GM23338 (cell line): ENCODE measurements at regions not wholly inside any gene's neighbourhood (a gene's known extent, or its start where the extent isn't known, plus 50 kb on each side); places are given as distances from the start of the nearest gene placed in this dataset.

Experiments used
- ATAC-seq: fragments of 200-7000 bp; cut with Tn5 transposase; 3 replicates; pipeline ENCODE4 v1.9.1; 2020
- DNase-seq: peaks from one replicate; pipeline ENCODE4 v3.0.0-alpha.2; 2015; ENCODE audit warnings: low spot score
- H2AFZ ChIP-seq: fragments of 200-600 bp; sonication (generic); 2 replicates; pipeline ENCODE4 v1.8.0; 2016; ENCODE audit warnings: antibody characterized with exemption, mild to moderate bottlenecking, moderate library complexity
- H3F3A ChIP-seq: fragments of 200-600 bp; sonication (generic); replicated peaks from 2 replicates; pipeline ENCODE4 v1.8.0; 2017; ENCODE audit warnings: antibody characterized with exemption, mixed run types, low read depth
- H3K27ac ChIP-seq: fragments of 200-600 bp; sonication (generic); 2 replicates; pipeline ENCODE4 v1.6.1; 2016; ENCODE audit warnings: low read depth
- H3K27me3 ChIP-seq: fragments of 200-600 bp; sonication (generic); 2 replicates; pipeline ENCODE4 v1.8.0; 2016; ENCODE audit warnings: mild to moderate bottlenecking, mixed run types, moderate library complexity; ENCODE audit not compliant: insufficient read depth
- H3K36me3 ChIP-seq: fragments of 200-600 bp; sonication (generic); 2 replicates; pipeline ENCODE4 v1.8.0; 2016; ENCODE audit warnings: mild to moderate bottlenecking; ENCODE audit not compliant: insufficient read depth
- H3K4me1 ChIP-seq: fragments of 200-600 bp; sonication (generic); 2 replicates; pipeline ENCODE4 v1.8.0; 2016; ENCODE audit warnings: mild to moderate bottlenecking, moderate library complexity; ENCODE audit not compliant: insufficient read depth
- H3K4me2 ChIP-seq: fragments of 200-600 bp; sonication (generic); 2 replicates; pipeline ENCODE4 v1.7.1; 2017; ENCODE audit warnings: mixed run types
- H3K4me3 ChIP-seq: fragments of 200-600 bp; sonication (generic); 2 replicates; pipeline ENCODE4 v1.6.1; 2016; ENCODE audit warnings: mixed run types
- H3K79me2 ChIP-seq: fragments of 200-600 bp; sonication (generic); replicated peaks from 2 replicates; pipeline ENCODE4 v1.8.0; 2017; ENCODE audit warnings: mild to moderate bottlenecking; ENCODE audit not compliant: insufficient read depth
- H3K9me2 ChIP-seq: fragments of 200-600 bp; sonication (generic); 2 replicates; pipeline ENCODE4 v1.8.0; 2017; ENCODE audit not compliant: insufficient read depth
- H4K20me1 ChIP-seq: fragments of 200-600 bp; sonication (generic); replicated peaks from 2 replicates; pipeline ENCODE4 v1.8.0; 2017; ENCODE audit warnings: mild to moderate bottlenecking; ENCODE audit not compliant: insufficient read depth
- H3K27ac Mint-ChIP-seq: 2 replicates; pipeline ENCODE4 v1.8.0; 2020; ENCODE audit warnings: inconsistent platforms, mild to moderate bottlenecking, moderate library complexity, mixed read lengths
- H3K27me3 Mint-ChIP-seq: 3 replicates; pipeline ENCODE4 v1.8.0; 2022; ENCODE audit warnings: low read depth, mild to moderate bottlenecking, moderate library complexity, mixed read lengths, inconsistent platforms; ENCODE audit not compliant: insufficient read depth, poor library complexity
- H3K36me3 Mint-ChIP-seq: 3 replicates; pipeline ENCODE4 v1.8.0; 2021; ENCODE audit warnings: low read depth, mild to moderate bottlenecking, inconsistent platforms, moderate library complexity, mixed read lengths
- H3K4me1 Mint-ChIP-seq: 3 replicates; pipeline ENCODE4 v1.8.0; 2020; ENCODE audit warnings: mild to moderate bottlenecking, inconsistent platforms, mixed read lengths
- H3K4me3 Mint-ChIP-seq: 3 replicates; pipeline ENCODE4 v1.8.0; 2021; ENCODE audit warnings: moderate library complexity, mild to moderate bottlenecking, inconsistent platforms, mixed read lengths
- H3K9me3 Mint-ChIP-seq: 3 replicates; pipeline ENCODE4 v1.8.0; 2020; ENCODE audit warnings: moderate library complexity, mild to moderate bottlenecking, inconsistent platforms, mixed read lengths
- CREB1 ChIP-seq: fragments of 250-450 bp; sonication (Bioruptor Pico); IDR thresholded peaks from 2 replicates; pipeline ENCODE4 v1.5.0; 2020; ENCODE audit warnings: low read depth, mild to moderate bottlenecking, moderate library complexity
- EZH2 ChIP-seq: fragments of 200-600 bp; sonication (generic); IDR thresholded peaks from one replicate; pipeline ENCODE4 v1.8.0; 2017; ENCODE audit warnings: antibody characterized with exemption, mild to moderate bottlenecking, low read depth; ENCODE audit not compliant: unreplicated experiment
- EZH2phosphoT487 ChIP-seq: fragments of 200-600 bp; sonication (generic); IDR thresholded peaks from one replicate; pipeline ENCODE4 v1.8.1; 2018; ENCODE audit warnings: antibody characterized with exemption; ENCODE audit not compliant: unreplicated experiment
- NANOG ChIP-seq: IDR thresholded peaks from 2 replicates; pipeline ENCODE4 v1.6.1; 2016; ENCODE audit warnings: antibody characterized with exemption, borderline replicate concordance
- POLR2AphosphoS5 ChIP-seq: IDR thresholded peaks from 2 replicates; pipeline ENCODE4 v1.6.1; 2016; ENCODE audit warnings: antibody characterized with exemption, low read depth
- STAT1 ChIP-seq: IDR thresholded peaks from one replicate; pipeline ENCODE4 v1.6.1; 2016; ENCODE audit warnings: antibody characterized with exemption; ENCODE audit not compliant: unreplicated experiment
- ZNF331 ChIP-seq: fragments of 250-450 bp; sonication (Bioruptor Pico); IDR thresholded peaks from 2 replicates; pipeline ENCODE4 v1.5.0; 2020; ENCODE audit warnings: low read depth, mild to moderate bottlenecking, moderate library complexity
- TF ChIP-seq, protein P1 (sequence below): IDR thresholded peaks from 2 replicates; pipeline ENCODE4 v1.6.1; 2016; ENCODE audit warnings: antibody characterized with exemption
- TF ChIP-seq, protein P2 (sequence below), 2 experiments: fragments of 200-600 bp in 1 of 2; sonication (generic) in 1 of 2; conservative IDR thresholded peaks; 2 replicates each; pipeline versions ENCODE4 v1.5.1 to v1.6.1; 2016 to 2017; ENCODE audit warnings: antibody characterized with exemption in 2 of 2, low read depth in 2 of 2, mild to moderate bottlenecking in 2 of 2, moderate library complexity in 1 of 2
- TF ChIP-seq, protein P3 (sequence below): IDR thresholded peaks from one replicate; pipeline ENCODE4 v1.6.1; 2018; ENCODE audit warnings: antibody characterized with exemption; ENCODE audit not compliant: unreplicated experiment

DNA sequence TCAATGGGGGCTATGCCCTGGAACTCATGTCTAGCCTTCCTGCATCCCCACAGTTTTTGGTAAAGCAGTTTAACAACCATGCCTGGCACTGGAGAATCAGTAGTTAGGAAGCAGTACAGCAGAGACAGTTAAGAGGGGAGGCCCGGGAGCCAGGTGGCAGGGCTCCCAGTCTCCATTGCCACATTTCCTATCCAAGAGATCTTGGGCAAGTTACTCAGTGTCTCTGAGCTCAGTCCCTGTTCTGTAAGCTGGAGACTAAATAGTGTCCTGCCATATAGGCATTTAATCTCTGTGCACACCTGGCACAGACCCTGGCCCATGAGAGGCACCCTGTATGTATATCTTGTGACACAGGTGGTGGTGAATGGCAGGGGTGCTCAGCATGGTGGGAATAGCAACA is 156.1 kb upstream of the EOLA2 start (continued):
- TF ChIP-seq, protein P1, sequence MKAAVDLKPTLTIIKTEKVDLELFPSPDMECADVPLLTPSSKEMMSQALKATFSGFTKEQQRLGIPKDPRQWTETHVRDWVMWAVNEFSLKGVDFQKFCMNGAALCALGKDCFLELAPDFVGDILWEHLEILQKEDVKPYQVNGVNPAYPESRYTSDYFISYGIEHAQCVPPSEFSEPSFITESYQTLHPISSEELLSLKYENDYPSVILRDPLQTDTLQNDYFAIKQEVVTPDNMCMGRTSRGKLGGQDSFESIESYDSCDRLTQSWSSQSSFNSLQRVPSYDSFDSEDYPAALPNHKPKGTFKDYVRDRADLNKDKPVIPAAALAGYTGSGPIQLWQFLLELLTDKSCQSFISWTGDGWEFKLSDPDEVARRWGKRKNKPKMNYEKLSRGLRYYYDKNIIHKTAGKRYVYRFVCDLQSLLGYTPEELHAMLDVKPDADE: no peak
- TF ChIP-seq, protein P2, sequence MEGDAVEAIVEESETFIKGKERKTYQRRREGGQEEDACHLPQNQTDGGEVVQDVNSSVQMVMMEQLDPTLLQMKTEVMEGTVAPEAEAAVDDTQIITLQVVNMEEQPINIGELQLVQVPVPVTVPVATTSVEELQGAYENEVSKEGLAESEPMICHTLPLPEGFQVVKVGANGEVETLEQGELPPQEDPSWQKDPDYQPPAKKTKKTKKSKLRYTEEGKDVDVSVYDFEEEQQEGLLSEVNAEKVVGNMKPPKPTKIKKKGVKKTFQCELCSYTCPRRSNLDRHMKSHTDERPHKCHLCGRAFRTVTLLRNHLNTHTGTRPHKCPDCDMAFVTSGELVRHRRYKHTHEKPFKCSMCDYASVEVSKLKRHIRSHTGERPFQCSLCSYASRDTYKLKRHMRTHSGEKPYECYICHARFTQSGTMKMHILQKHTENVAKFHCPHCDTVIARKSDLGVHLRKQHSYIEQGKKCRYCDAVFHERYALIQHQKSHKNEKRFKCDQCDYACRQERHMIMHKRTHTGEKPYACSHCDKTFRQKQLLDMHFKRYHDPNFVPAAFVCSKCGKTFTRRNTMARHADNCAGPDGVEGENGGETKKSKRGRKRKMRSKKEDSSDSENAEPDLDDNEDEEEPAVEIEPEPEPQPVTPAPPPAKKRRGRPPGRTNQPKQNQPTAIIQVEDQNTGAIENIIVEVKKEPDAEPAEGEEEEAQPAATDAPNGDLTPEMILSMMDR (conservative IDR thresholded peaks at IDR 0.05; ENCODE audit: low read depth in 2 of 2): no peak

DNA sequence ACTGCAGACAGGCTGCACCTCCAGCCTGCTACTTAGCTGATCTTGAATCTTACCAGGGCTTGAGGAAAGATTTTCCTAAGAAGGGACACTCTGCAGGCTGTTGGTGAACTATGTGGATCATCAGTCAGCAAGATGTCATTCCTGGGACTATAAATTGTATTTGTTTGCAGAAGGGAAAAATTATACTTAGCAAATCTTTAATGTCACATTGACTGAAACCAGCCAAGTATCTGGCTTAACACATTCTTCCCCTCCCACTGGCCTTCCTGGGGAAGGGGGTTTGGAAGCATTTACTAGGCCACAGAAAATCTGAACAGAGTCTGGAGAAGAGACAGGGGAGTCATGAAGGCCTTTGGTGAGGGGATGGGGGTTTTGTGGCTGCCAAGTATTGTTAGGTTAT is 156.7 kb upstream of the EOLA2 start:
- Mint-ChIP-seq H3K4me1 (no peaks in the 10 kb centered on the region; the same call in 2 of the 3 replicates), H3K27me3 (no peaks in the 10 kb centered on the region), H3K27ac (no peak overlapping the region), H3K36me3 (no peaks in the 10 kb centered on the region), H3K9me3 (no peaks in the 10 kb centered on the region), H3K4me3 (no peak overlapping the region)
- H3K9me2 ChIP-seq: no peaks in the 10 kb centered on the region
- H3K36me3 ChIP-seq: no peaks in the 10 kb centered on the region
- H3K27me3 ChIP-seq: no peaks in the 10 kb centered on the region
- no peak for DNase-seq
- no peak for TF ChIP-seq POLR2AphosphoS5
- no peaks in the 10 kb centered on the region for H4K20me1 ChIP-seq
- no peaks in the 10 kb centered on the region for H3F3A ChIP-seq
- H3K4me3 ChIP-seq: no peak overlapping the region
- no peak overlapping the region for H2AFZ ChIP-seq
- H3K27ac ChIP-seq: no peak overlapping the region
- H3K4me2 ChIP-seq: no peak overlapping the region
- H3K79me2 ChIP-seq: no peaks in the 10 kb centered on the region
- H3K4me1 ChIP-seq: no peaks in the 10 kb centered on the region
- no peak for ATAC-seq

DNA sequence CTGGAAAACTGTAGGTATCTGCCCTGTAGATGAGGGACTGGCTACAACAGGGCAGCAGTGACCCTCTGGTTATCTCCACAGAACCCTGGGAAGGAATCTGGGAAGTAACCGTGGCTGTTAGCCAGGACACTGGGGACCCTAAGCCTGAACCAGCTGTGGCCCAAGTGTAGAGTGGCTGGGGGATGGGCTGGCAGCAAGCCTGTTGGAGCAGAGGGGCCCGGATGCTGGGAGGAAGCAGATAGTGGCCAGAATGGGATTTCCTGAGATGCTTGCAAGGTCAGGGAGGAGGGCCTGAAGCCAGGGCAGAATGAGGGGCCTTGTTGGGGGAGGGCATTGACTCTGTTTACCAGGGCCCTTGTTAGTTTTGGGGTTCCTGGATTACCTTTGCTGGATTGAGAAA is 161.0 kb upstream of the EOLA2 start:
- Mint-ChIP-seq H3K4me3 (no peak overlapping the region), H3K36me3 (no peaks in the 10 kb centered on the region), H3K27me3 (no peaks in the 10 kb centered on the region), H3K9me3 (no peaks in the 10 kb centered on the region), H3K4me1 (no peaks in the 10 kb centered on the region; the same call in 2 of the 3 replicates), H3K27ac (no peak overlapping the region)
- ATAC-seq (no peak), DNase-seq (no peak)
- Histone ChIP-seq H4K20me1 (no peaks in the 10 kb centered on the region), H3F3A (no peaks in the 10 kb centered on the region), H3K4me1 (no peaks in the 10 kb centered on the region), H3K4me2 (no peak overlapping the region), H3K36me3 (no peaks in the 10 kb centered on the region), H3K79me2 (no peaks in the 10 kb centered on the region), H2AFZ (no peak overlapping the region), H3K27me3 (no peaks in the 10 kb centered on the region), H3K9me2 (no peaks in the 10 kb centered on the region), H3K27ac (no peak overlapping the region), H3K4me3 (no peak overlapping the region)
- TF ChIP-seq EZH2phosphoT487: no peak
- TF ChIP-seq, protein P2 (conservative IDR thresholded peaks at IDR 0.05; ENCODE audit: low read depth in 2 of 2): no peak
- TF ChIP-seq, protein P1: no peak
- no peak for TF ChIP-seq POLR2AphosphoS5
- TF ChIP-seq NANOG: no peak
- TF ChIP-seq STAT1: no peak
- TF ChIP-seq, protein P3, sequence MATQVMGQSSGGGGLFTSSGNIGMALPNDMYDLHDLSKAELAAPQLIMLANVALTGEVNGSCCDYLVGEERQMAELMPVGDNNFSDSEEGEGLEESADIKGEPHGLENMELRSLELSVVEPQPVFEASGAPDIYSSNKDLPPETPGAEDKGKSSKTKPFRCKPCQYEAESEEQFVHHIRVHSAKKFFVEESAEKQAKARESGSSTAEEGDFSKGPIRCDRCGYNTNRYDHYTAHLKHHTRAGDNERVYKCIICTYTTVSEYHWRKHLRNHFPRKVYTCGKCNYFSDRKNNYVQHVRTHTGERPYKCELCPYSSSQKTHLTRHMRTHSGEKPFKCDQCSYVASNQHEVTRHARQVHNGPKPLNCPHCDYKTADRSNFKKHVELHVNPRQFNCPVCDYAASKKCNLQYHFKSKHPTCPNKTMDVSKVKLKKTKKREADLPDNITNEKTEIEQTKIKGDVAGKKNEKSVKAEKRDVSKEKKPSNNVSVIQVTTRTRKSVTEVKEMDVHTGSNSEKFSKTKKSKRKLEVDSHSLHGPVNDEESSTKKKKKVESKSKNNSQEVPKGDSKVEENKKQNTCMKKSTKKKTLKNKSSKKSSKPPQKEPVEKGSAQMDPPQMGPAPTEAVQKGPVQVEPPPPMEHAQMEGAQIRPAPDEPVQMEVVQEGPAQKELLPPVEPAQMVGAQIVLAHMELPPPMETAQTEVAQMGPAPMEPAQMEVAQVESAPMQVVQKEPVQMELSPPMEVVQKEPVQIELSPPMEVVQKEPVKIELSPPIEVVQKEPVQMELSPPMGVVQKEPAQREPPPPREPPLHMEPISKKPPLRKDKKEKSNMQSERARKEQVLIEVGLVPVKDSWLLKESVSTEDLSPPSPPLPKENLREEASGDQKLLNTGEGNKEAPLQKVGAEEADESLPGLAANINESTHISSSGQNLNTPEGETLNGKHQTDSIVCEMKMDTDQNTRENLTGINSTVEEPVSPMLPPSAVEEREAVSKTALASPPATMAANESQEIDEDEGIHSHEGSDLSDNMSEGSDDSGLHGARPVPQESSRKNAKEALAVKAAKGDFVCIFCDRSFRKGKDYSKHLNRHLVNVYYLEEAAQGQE: no peak
- TF ChIP-seq EZH2: no peak
- TF ChIP-seq CREB1 (CRISPR knock-in tag): no peak
- TF ChIP-seq ZNF331: no peak
